ENCODE measurements at regions not wholly inside any gene's neighbourhood (a gene's known extent, or its start where the extent isn't known, plus 50 kb on each side); places are given as distances from the start of the nearest gene placed in this dataset.

- TF ChIP-seq GATA2 (CRISPR knock-in tag; IDR thresholded peaks at IDR 0.05): no peak
- no peak for TF ChIP-seq CBX2 (IDR thresholded peaks at IDR 0.05; ENCODE audit: insufficient read depth, low read length, poor library complexity, severe bottlenecking)
- TF ChIP-seq MYNN (IDR thresholded peaks at IDR 0.05): no peak
- TF ChIP-seq MYNN (CRISPR knock-in tag; IDR thresholded peaks at IDR 0.05): no peak
- no peak for TF ChIP-seq POLR2A (conservative IDR thresholded peaks at IDR 0.05)
- TF ChIP-seq MEIS2 (IDR thresholded peaks at IDR 0.05; ENCODE audit: partially characterized antibody): no peak
- TF ChIP-seq HDAC6 (IDR thresholded peaks at IDR 0.05; ENCODE audit: low read depth, low read length): no peak
- TF ChIP-seq CTCF (IDR thresholded peaks at IDR 0.05 in 2 of 3, conservative IDR thresholded peaks at IDR 0.05 in 1 of 3; ENCODE audit: insufficient read depth in 2 of 3, low read depth in 1 of 3, low read length in 3 of 3): no peak
- no peak for TF ChIP-seq ESRRA (IDR thresholded peaks at IDR 0.05; ENCODE audit: borderline replicate concordance, low read depth)
These were observed 157.5 kb upstream of the TBX18 start for GRCh38 chr6:84921891-84922290.

Data from K562 (cell line).